Panc1 (cell line): ENCODE measurements at regions not wholly inside any gene's neighbourhood (a gene's known extent, or its start where the extent isn't known, plus 50 kb on each side); places are given as distances from the start of the nearest gene placed in this dataset.

Experiments used
- ATAC-seq: fragments of 200-7000 bp; cut with Tn5 transposase; 2 replicates; pipeline ENCODE4 v1.9.1; 2020; ENCODE audit warnings: mild to moderate bottlenecking, moderate library complexity
- BruUV-seq: library from RNA; stranded (reverse); fragments of 400-500 nt; replicated peaks from 2 replicates; lab custom pipeline; 2021; lab: Mats Ljungman, UMichigan
- CTCF ChIA-PET: fragments of 300-600 bp; sonication (Branson Sonifier 250); formaldehyde crosslinking; loops from one replicate; lab custom pipeline; 2022; ENCODE audit warnings: antibody characterized with exemption; lab: Charles Lee
- POLR2A ChIA-PET: fragments of 300-600 bp; sonication (Branson Sonifier 250); formaldehyde crosslinking; loops from one replicate; lab custom pipeline; 2022; ENCODE audit warnings: antibody characterized with exemption; lab: Charles Lee
- DNase-seq: peaks from one replicate; pipeline ENCODE4 v3.0.0-alpha.2; 2010; ENCODE audit warnings: low read depth, low spot score
- H3K27ac ChIP-seq: 2 replicates; pipeline ENCODE4 v1.5.1; 2011; ENCODE audit warnings: mild to moderate bottlenecking, low read length, inconsistent platforms
- H3K27me3 ChIP-seq: fragments of 200-500 bp; sonication (Bioruptor generic); 2 replicates; pipeline ENCODE4 v1.6.0; 2014; ENCODE audit warnings: low read length, inconsistent platforms; ENCODE audit not compliant: control insufficient read depth, insufficient read depth
- H3K36me3 ChIP-seq: fragments of 200-500 bp; sonication (Bioruptor generic); 2 replicates; pipeline ENCODE4 v1.5.1; 2014; ENCODE audit warnings: inconsistent platforms, mild to moderate bottlenecking, low read length, moderate library complexity; ENCODE audit not compliant: control insufficient read depth, insufficient read depth
- H3K4me1 ChIP-seq: 2 replicates; pipeline ENCODE4 v1.5.1; 2011; ENCODE audit warnings: inconsistent platforms, mild to moderate bottlenecking, low read length, moderate library complexity; ENCODE audit not compliant: control insufficient read depth, insufficient read depth
- H3K4me3 ChIP-seq, 2 experiments: 2 replicates each; pipeline ENCODE4 v1.5.1; 2011 to 2012; ENCODE audit warnings: low read depth in 2 of 2, low read length in 2 of 2, mild to moderate bottlenecking in 2 of 2, inconsistent platforms in 1 of 2, moderate library complexity in 1 of 2
- H3K9me3 ChIP-seq: fragments of 200-500 bp; sonication (Bioruptor generic); 2 replicates; pipeline ENCODE4 v1.5.1; 2014; ENCODE audit warnings: low read depth, mild to moderate bottlenecking, inconsistent platforms, low read length, moderate library complexity; ENCODE audit not compliant: control insufficient read depth, insufficient read depth
- CTCF ChIP-seq: fragments of 450-650 bp; IDR thresholded peaks from 2 replicates; pipeline ENCODE4 v1.5.1; 2017; ENCODE audit warnings: mild to moderate bottlenecking
- POLR2AphosphoS5 ChIP-seq: IDR thresholded peaks from 2 replicates; pipeline ENCODE4 v1.6.1; 2012; ENCODE audit warnings: mild to moderate bottlenecking, low read depth, low read length, moderate library complexity
- REST ChIP-seq, 2 experiments: IDR thresholded peaks; 2 replicates each; pipeline ENCODE4 v1.6.1; 2011 to 2012; ENCODE audit warnings: low read depth in 2 of 2, control low read depth in 1 of 2, low read length in 1 of 2, mild to moderate bottlenecking in 1 of 2, moderate library complexity in 1 of 2; ENCODE audit not compliant: insufficient read depth in 1 of 2
- SIN3A ChIP-seq: IDR thresholded peaks from 2 replicates; pipeline ENCODE4 v1.6.1; 2012; ENCODE audit warnings: low read depth, mild to moderate bottlenecking, low read length, moderate library complexity, borderline replicate concordance; ENCODE audit not compliant: insufficient read depth
- TCF7L2 ChIP-seq: IDR thresholded peaks from 2 replicates; pipeline ENCODE4 v1.6.1; 2011; ENCODE audit warnings: mild to moderate bottlenecking, low read depth, low read length, inconsistent platforms
- in situ Hi-C: cut with HindIII; loops from 2 replicates; pipeline ENCODE4 v1.10.0; 2016; ENCODE audit warnings: low sequenced_read_pairs, low pct_unique_long_range_greater_than_20kb
- intact Hi-C: fragments of 100-400 bp; cut with micrococcal nuclease; formaldehyde crosslinking; loops from one replicate; pipeline ENCODE4 v1.10.0; 2022; ENCODE audit not compliant: unreplicated experiment

GRCh38 chr5:99651298-99651697 is 722.5 kb upstream of the CHD1 start:
- no TSS peak for BruUV-seq

GRCh38 chr5:99646011-99646647 is 717.3 kb upstream of the CHD1 start:
- in situ Hi-C loops, result no loop called here
- BruUV-seq, result no TSS peak
- H3K27me3 ChIP-seq, result no peaks in the 10 kb centered on the region
- POLR2A ChIA-PET, result no interaction called here
- no peaks in the 10 kb centered on the region for H3K36me3 ChIP-seq
- H3K9me3 ChIP-seq, result no peaks in the 10 kb centered on the region
- ATAC-seq (no peak), DNase-seq (no peak)
- intact Hi-C loops, result no loop called here
- no peak for TF ChIP-seq POLR2AphosphoS5
- TF ChIP-seq TCF7L2, result no peak
- no peak for TF ChIP-seq REST (IDR thresholded peaks at IDR 0.05; ENCODE audit: insufficient read depth in 1 of 2, low read depth in 2 of 2, low read length in 1 of 2)
- TF ChIP-seq CTCF, result no peak
- no peak for TF ChIP-seq SIN3A
- H3K4me1 ChIP-seq, result no peaks in the 10 kb centered on the region
- H3K27ac ChIP-seq, result no peak overlapping the region
- CTCF ChIA-PET, result no interaction called here
- H3K4me3 ChIP-seq, result no peak overlapping the region

More at GRCh38 chr5:99651298-99651697, 722.5 kb upstream of the CHD1 start:
- ATAC-seq, result no peak
- in situ Hi-C loops, result no loop called here
- Histone ChIP-seq H3K4me1 (no peaks in the 10 kb centered on the region), H3K9me3 (no peaks in the 10 kb centered on the region), H3K4me3 (no peak overlapping the region), H3K27me3 (no peaks in the 10 kb centered on the region), H3K36me3 (no peaks in the 10 kb centered on the region), H3K27ac (no peak overlapping the region)
- DNase-seq, result no peak
- TF ChIP-seq REST (IDR thresholded peaks at IDR 0.05; ENCODE audit: insufficient read depth in 1 of 2, low read depth in 2 of 2, low read length in 1 of 2) (no peak), TCF7L2 (no peak)
- intact Hi-C loops, result no loop called here
- CTCF ChIA-PET, result no interaction called here
- POLR2A ChIA-PET, result no interaction called here
